ENCODE measurements at regions not wholly inside any gene's neighbourhood (a gene's known extent, or its start where the extent isn't known, plus 50 kb on each side); places are given as distances from the start of the nearest gene placed in this dataset.

- DNase-seq (ENCODE audit: extremely low spot score): no peak
- POLR2A ChIA-PET: no interaction called here
- CTCF ChIA-PET: interaction anchor here (0.6 kb wide), 1 partner anchor 179 kb away, joined by 3 read pairs; no protein-coding TSS in a partner anchor
- no peak for TF ChIP-seq ELF4 (IDR thresholded peaks at IDR 0.05)
- no peak for TF ChIP-seq FOXK2 (IDR thresholded peaks at IDR 0.05)
- TF ChIP-seq TARDBP (IDR thresholded peaks at IDR 0.05): no peak
- TF ChIP-seq FOXA1 (IDR thresholded peaks at IDR 0.05): no peak
- TF ChIP-seq, protein P1, sequence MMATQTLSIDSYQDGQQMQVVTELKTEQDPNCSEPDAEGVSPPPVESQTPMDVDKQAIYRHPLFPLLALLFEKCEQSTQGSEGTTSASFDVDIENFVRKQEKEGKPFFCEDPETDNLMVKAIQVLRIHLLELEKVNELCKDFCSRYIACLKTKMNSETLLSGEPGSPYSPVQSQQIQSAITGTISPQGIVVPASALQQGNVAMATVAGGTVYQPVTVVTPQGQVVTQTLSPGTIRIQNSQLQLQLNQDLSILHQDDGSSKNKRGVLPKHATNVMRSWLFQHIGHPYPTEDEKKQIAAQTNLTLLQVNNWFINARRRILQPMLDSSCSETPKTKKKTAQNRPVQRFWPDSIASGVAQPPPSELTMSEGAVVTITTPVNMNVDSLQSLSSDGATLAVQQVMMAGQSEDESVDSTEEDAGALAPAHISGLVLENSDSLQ (IDR thresholded peaks at IDR 0.05): no peak
- no peak for TF ChIP-seq LEF1 (IDR thresholded peaks at IDR 0.05; ENCODE audit: borderline replicate concordance)
- TF ChIP-seq ZNF384 (IDR thresholded peaks at IDR 0.05): no peak
- no peak for TF ChIP-seq SP1 (IDR thresholded peaks at IDR 0.05)
- TF ChIP-seq L3MBTL2 (conservative IDR thresholded peaks at IDR 0.05): no peak
- no peak for TF ChIP-seq ARNT (IDR thresholded peaks at IDR 0.05)
- TF ChIP-seq SUZ12 (IDR thresholded peaks at IDR 0.05): no peak
- TF ChIP-seq BHLHE40 (IDR thresholded peaks at IDR 0.05; ENCODE audit: borderline replicate concordance): no peak
- no peak for TF ChIP-seq HDGF (IDR thresholded peaks at IDR 0.05; ENCODE audit: borderline replicate concordance)
- no peak for TF ChIP-seq NFRKB (IDR thresholded peaks at IDR 0.05)
Observed at GRCh38 chr12:115847398-115847797, 430.1 kb downstream of the MED13L start.

- ChIA-PET CTCF (no interaction called here), POLR2A (no interaction called here)
- DNase-seq (ENCODE audit: extremely low spot score): no peak
- TF ChIP-seq CTBP1 (IDR thresholded peaks at IDR 0.05; ENCODE audit: borderline replicate concordance): no peak
- no peak for TF ChIP-seq TARDBP (IDR thresholded peaks at IDR 0.05)
- TF ChIP-seq BHLHE40 (IDR thresholded peaks at IDR 0.05; ENCODE audit: borderline replicate concordance): no peak
- TF ChIP-seq L3MBTL2 (conservative IDR thresholded peaks at IDR 0.05): no peak
- TF ChIP-seq NFRKB (IDR thresholded peaks at IDR 0.05): no peak
- no peak for TF ChIP-seq SP1 (IDR thresholded peaks at IDR 0.05)
Observed at GRCh38 chr12:115846516-115846915, 431.0 kb downstream of the MED13L start.

GRCh38 chr12:115840159-115840558 is 437.3 kb downstream of the MED13L start:
- no peak for DNase-seq (ENCODE audit: extremely low spot score)
- POLR2A ChIA-PET: no interaction called here
- CTCF ChIA-PET: no interaction called here
- TF ChIP-seq ARNT (IDR thresholded peaks at IDR 0.05) (no peak), BHLHE40 (IDR thresholded peaks at IDR 0.05; ENCODE audit: borderline replicate concordance) (no peak), CTBP1 (IDR thresholded peaks at IDR 0.05; ENCODE audit: borderline replicate concordance) (no peak), ELF4 (IDR thresholded peaks at IDR 0.05) (no peak), ZNF384 (IDR thresholded peaks at IDR 0.05) (no peak), SP1 (IDR thresholded peaks at IDR 0.05) (no peak), L3MBTL2 (conservative IDR thresholded peaks at IDR 0.05) (no peak)

GRCh38 chr12:115838952-115839351 is 438.5 kb downstream of the MED13L start:
- ChIA-PET CTCF (no interaction called here), POLR2A (no interaction called here)
- DNase-seq (ENCODE audit: extremely low spot score): no peak
- no peak for TF ChIP-seq L3MBTL2 (conservative IDR thresholded peaks at IDR 0.05)
- TF ChIP-seq TARDBP (IDR thresholded peaks at IDR 0.05): no peak
- TF ChIP-seq FOXM1 (IDR thresholded peaks at IDR 0.05; ENCODE audit: borderline replicate concordance): no peak
- TF ChIP-seq FOXK2 (IDR thresholded peaks at IDR 0.05): no peak
- no peak for TF ChIP-seq SP1 (IDR thresholded peaks at IDR 0.05)
- TF ChIP-seq LEF1 (IDR thresholded peaks at IDR 0.05; ENCODE audit: borderline replicate concordance): no peak
- TF ChIP-seq CTBP1 (IDR thresholded peaks at IDR 0.05; ENCODE audit: borderline replicate concordance): no peak
- TF ChIP-seq FOXA1 (IDR thresholded peaks at IDR 0.05): no peak
- no peak for TF ChIP-seq HDGF (IDR thresholded peaks at IDR 0.05; ENCODE audit: borderline replicate concordance)
- TF ChIP-seq ZNF384 (IDR thresholded peaks at IDR 0.05): no peak
- no peak for TF ChIP-seq NFRKB (IDR thresholded peaks at IDR 0.05)
- TF ChIP-seq SUZ12 (IDR thresholded peaks at IDR 0.05): no peak

DNA sequence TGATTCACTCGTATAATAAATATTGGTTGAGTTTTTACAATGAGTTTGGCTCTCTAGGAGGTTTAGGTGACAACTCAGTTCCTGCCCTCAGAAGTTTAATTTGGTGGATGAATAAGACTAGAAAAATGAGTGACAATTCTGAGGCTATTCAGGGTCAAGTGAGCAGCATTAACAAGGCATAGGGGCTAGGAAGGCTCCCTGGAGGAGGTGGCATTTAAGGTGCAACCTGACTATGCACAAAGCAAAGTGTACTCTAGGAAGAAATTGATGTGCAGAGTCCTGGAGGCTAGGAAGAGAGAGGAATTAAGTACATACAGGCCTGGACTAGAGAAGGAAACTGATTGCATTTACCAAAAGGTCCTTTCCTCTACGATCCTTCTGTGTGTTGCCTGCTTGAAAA is 440.3 kb downstream of the MED13L start:
- DNase-seq (ENCODE audit: extremely low spot score): no peak
- ChIA-PET POLR2A (no interaction called here), CTCF (interaction anchor here (0.7 kb wide), 1 partner anchor 32 kb away, joined by 3 read pairs; no protein-coding TSS in a partner anchor)
- TF ChIP-seq SP1 (IDR thresholded peaks at IDR 0.05) (no peak), ZNF384 (IDR thresholded peaks at IDR 0.05) (no peak), TARDBP (IDR thresholded peaks at IDR 0.05) (no peak), FOXK2 (IDR thresholded peaks at IDR 0.05) (no peak), NFRKB (IDR thresholded peaks at IDR 0.05) (no peak), BHLHE40 (IDR thresholded peaks at IDR 0.05; ENCODE audit: borderline replicate concordance) (no peak), FOXM1 (IDR thresholded peaks at IDR 0.05; ENCODE audit: borderline replicate concordance) (no peak), FOXA1 (IDR thresholded peaks at IDR 0.05) (no peak), ARNT (IDR thresholded peaks at IDR 0.05) (no peak), SUZ12 (IDR thresholded peaks at IDR 0.05) (no peak), LEF1 (IDR thresholded peaks at IDR 0.05; ENCODE audit: borderline replicate concordance) (no peak)
- TF ChIP-seq, protein P1 (IDR thresholded peaks at IDR 0.05): no peak

DNA sequence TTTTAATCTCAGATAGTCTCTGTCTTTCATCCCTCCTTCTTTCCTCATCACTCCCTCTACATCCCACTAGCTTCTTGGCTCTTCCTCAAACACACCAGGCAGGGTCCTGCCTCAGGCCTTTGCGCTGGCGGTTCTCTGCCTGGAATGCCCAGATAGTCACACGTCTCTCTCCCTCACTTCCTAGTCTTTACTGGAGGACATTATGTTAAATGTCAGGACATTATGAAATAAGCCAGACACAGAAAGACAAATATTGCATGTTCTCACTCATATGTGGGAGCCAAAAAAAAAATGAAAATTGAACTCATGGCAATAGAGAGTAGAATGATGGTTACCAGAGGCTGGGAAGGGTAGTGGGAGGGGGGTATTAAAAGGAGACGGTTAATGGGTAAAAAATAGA is 442.0 kb downstream of the MED13L start:
- CTCF ChIA-PET: no interaction called here
- no peak for TF ChIP-seq SP1 (IDR thresholded peaks at IDR 0.05)
- TF ChIP-seq CTBP1 (IDR thresholded peaks at IDR 0.05; ENCODE audit: borderline replicate concordance): no peak
- TF ChIP-seq ELF4 (IDR thresholded peaks at IDR 0.05): no peak
- TF ChIP-seq SUZ12 (IDR thresholded peaks at IDR 0.05): no peak
- TF ChIP-seq NFRKB (IDR thresholded peaks at IDR 0.05): no peak
- TF ChIP-seq FOXM1 (IDR thresholded peaks at IDR 0.05; ENCODE audit: borderline replicate concordance): no peak
- POLR2A ChIA-PET: no interaction called here
- DNase-seq (ENCODE audit: extremely low spot score): no peak

DNA sequence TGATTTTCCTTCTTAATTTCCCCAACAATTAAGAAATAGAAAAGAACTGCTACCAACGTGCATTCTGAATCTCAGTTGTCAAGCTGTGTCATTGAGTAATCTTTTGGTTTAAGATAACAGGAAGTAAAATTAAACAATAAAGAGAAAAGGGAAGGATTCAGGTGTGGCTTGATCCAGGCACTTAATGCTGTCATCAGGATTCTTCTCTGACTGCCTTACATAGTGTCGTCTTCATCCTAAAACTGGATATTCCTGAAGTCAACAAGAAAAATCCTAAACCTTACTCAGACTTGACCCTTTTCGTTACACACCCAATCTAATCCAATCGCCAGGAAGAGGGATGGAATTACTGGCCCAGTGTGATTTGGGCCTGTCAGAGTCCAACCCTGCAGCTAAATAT is 443.8 kb downstream of the MED13L start:
- no peak for DNase-seq (ENCODE audit: extremely low spot score)
- ChIA-PET CTCF (interaction anchor here (0.7 kb wide), 1 partner anchor 1146 kb away, joined by 11 read pairs; no protein-coding TSS in a partner anchor), POLR2A (no interaction called here)
- TF ChIP-seq ZNF384 (IDR thresholded peaks at IDR 0.05): no peak
- no peak for TF ChIP-seq ARNT (IDR thresholded peaks at IDR 0.05)
- TF ChIP-seq FOXA1 (IDR thresholded peaks at IDR 0.05): no peak
- TF ChIP-seq CTBP1 (IDR thresholded peaks at IDR 0.05; ENCODE audit: borderline replicate concordance): no peak
- TF ChIP-seq NFRKB (IDR thresholded peaks at IDR 0.05): no peak
- TF ChIP-seq SP1 (IDR thresholded peaks at IDR 0.05): no peak
- no peak for TF ChIP-seq LEF1 (IDR thresholded peaks at IDR 0.05; ENCODE audit: borderline replicate concordance)
- TF ChIP-seq BHLHE40 (IDR thresholded peaks at IDR 0.05; ENCODE audit: borderline replicate concordance): no peak
- no peak for TF ChIP-seq TARDBP (IDR thresholded peaks at IDR 0.05)
- TF ChIP-seq L3MBTL2 (conservative IDR thresholded peaks at IDR 0.05): no peak
- TF ChIP-seq ELF4 (IDR thresholded peaks at IDR 0.05): no peak
- TF ChIP-seq, protein P1 (IDR thresholded peaks at IDR 0.05): no peak
- TF ChIP-seq SUZ12 (IDR thresholded peaks at IDR 0.05): no peak
- TF ChIP-seq FOXM1 (IDR thresholded peaks at IDR 0.05; ENCODE audit: borderline replicate concordance): no peak
- no peak for TF ChIP-seq HDGF (IDR thresholded peaks at IDR 0.05; ENCODE audit: borderline replicate concordance)
- no peak for TF ChIP-seq FOXK2 (IDR thresholded peaks at IDR 0.05)
